MM.1S (cell line): ENCODE measurements at regions not wholly inside any gene's neighbourhood (a gene's known extent, or its start where the extent isn't known, plus 50 kb on each side); places are given as distances from the start of the nearest gene placed in this dataset.

Experiments
- DNase-seq: peaks from one replicate; pipeline ENCODE4 v3.0.0-alpha.2; 2015
- H2AFZ ChIP-seq: fragments of 300-600 bp; sonication (generic); 2 replicates; pipeline ENCODE4 v1.6.0; 2016; ENCODE audit warnings: antibody characterized with exemption, low read length
- H3F3A ChIP-seq: fragments of 300-600 bp; sonication (generic); 2 replicates; pipeline ENCODE4 v1.6.1; 2016; ENCODE audit warnings: mild to moderate bottlenecking, antibody characterized with exemption, low read length, moderate library complexity, mixed read lengths; ENCODE audit not compliant: insufficient read depth
- H3K27ac ChIP-seq: fragments of 300-600 bp; sonication (generic); 2 replicates; pipeline ENCODE4 v1.5.1; 2016; ENCODE audit warnings: mild to moderate bottlenecking, low read length
- H3K27me3 ChIP-seq: fragments of 300-600 bp; sonication (generic); replicated peaks from 2 replicates; pipeline ENCODE4 v1.6.0; 2016; ENCODE audit warnings: low read length; ENCODE audit not compliant: insufficient read depth
- H3K36me3 ChIP-seq: fragments of 300-600 bp; sonication (generic); replicated peaks from 2 replicates; pipeline ENCODE4 v1.6.1; 2016; ENCODE audit warnings: mild to moderate bottlenecking, low read length, mixed read lengths; ENCODE audit not compliant: insufficient read depth
- H3K4me1 ChIP-seq: fragments of 300-600 bp; sonication (generic); 2 replicates; pipeline ENCODE4 v1.6.1; 2016; ENCODE audit warnings: low read length, mixed read lengths
- H3K4me2 ChIP-seq: fragments of 300-600 bp; sonication (generic); 2 replicates; pipeline ENCODE4 v1.6.0; 2016; ENCODE audit warnings: low read depth, low read length
- H3K4me3 ChIP-seq: fragments of 300-600 bp; sonication (generic); 2 replicates; pipeline ENCODE4 v1.5.1; 2016; ENCODE audit warnings: low read length, mixed read lengths
- H3K79me2 ChIP-seq: fragments of 300-600 bp; sonication (generic); 2 replicates; pipeline ENCODE4 v1.6.1; 2016; ENCODE audit warnings: mixed run types, low read length, mixed read lengths
- H3K9ac ChIP-seq: fragments of 300-600 bp; sonication (generic); 2 replicates; pipeline ENCODE4 v1.6.1; 2016; ENCODE audit warnings: low read length, mixed read lengths
- H3K9me2 ChIP-seq: fragments of 300-600 bp; sonication (generic); replicated peaks from 2 replicates; pipeline ENCODE4 v1.6.1; 2016; ENCODE audit warnings: mild to moderate bottlenecking, low read length, mixed read lengths; ENCODE audit not compliant: insufficient read depth
- H3K9me3 ChIP-seq: fragments of 300-600 bp; sonication (generic); replicated peaks from 2 replicates; pipeline ENCODE4 v1.6.1; 2016; ENCODE audit warnings: mild to moderate bottlenecking, low read length, mixed read lengths; ENCODE audit not compliant: insufficient read depth
- H4K20me1 ChIP-seq: fragments of 300-600 bp; sonication (generic); 2 replicates; pipeline ENCODE4 v1.6.1; 2016; ENCODE audit warnings: mild to moderate bottlenecking, low read length, moderate library complexity, mixed read lengths; ENCODE audit not compliant: insufficient read depth
- EZH2 ChIP-seq: fragments of 300-600 bp; sonication (generic); optimal IDR thresholded peaks from 2 replicates; pipeline ENCODE3; 2017; ENCODE audit warnings: low read depth, mild to moderate bottlenecking, antibody characterized with exemption, low read length, mixed read lengths
- EZH2phosphoT487 ChIP-seq: fragments of 300-600 bp; sonication (generic); IDR thresholded peaks from 2 replicates; pipeline ENCODE4 v1.6.1; 2018; ENCODE audit warnings: antibody characterized with exemption, low read length
- TF ChIP-seq, protein P1 (sequence below): fragments of 300-600 bp; sonication (generic); IDR thresholded peaks from 2 replicates; pipeline ENCODE4 v1.5.1; 2016; ENCODE audit warnings: antibody characterized with exemption, low read length, mixed read lengths

DNA sequence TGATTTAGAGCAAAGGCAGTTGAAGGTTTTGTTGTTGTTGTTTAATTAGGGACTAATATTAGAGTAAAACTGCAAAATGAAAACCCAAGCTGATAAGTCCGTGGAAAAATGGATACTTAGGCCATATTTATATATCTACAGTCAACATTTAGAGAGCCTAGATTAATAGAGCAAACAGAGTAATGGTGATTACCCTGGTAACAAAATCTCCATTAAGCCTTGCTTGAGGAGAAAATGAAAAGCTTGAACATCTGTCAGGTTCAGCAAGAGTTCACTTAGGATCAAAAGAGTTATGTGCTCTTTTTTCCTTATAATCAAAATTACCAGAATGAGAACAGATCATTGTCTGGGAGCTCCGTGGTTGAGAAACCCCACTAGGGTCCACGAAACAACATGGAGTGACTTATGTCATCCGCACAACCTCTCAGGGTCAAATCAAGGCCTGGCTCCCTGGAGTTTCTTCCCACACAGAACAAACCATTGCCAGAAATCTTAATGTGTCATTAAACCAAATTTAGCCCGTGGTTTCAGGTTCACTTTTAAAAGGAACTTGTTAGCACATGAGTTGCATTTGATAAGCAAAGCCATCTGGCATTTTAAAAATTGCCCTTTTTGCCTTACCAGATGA lies 381.2 kb downstream of the GABRB3 start:
- Histone ChIP-seq H2AFZ (no peak overlapping the region), H4K20me1 (no peaks in the 10 kb centered on the region), H3K9me2 (no peaks in the 10 kb centered on the region), H3F3A (no peaks in the 10 kb centered on the region), H3K79me2 (no peaks in the 10 kb centered on the region), H3K27ac (no peak overlapping the region), H3K4me3 (no peak overlapping the region), H3K9ac (no peak overlapping the region), H3K36me3 (no peaks in the 10 kb centered on the region), H3K4me1 (no peaks in the 10 kb centered on the region), H3K27me3 (no peaks in the 10 kb centered on the region), H3K9me3 (no peaks in the 10 kb centered on the region), H3K4me2 (no peak overlapping the region)
- TF ChIP-seq EZH2phosphoT487 (no peak), EZH2 (no peak)
- TF ChIP-seq, protein P1, sequence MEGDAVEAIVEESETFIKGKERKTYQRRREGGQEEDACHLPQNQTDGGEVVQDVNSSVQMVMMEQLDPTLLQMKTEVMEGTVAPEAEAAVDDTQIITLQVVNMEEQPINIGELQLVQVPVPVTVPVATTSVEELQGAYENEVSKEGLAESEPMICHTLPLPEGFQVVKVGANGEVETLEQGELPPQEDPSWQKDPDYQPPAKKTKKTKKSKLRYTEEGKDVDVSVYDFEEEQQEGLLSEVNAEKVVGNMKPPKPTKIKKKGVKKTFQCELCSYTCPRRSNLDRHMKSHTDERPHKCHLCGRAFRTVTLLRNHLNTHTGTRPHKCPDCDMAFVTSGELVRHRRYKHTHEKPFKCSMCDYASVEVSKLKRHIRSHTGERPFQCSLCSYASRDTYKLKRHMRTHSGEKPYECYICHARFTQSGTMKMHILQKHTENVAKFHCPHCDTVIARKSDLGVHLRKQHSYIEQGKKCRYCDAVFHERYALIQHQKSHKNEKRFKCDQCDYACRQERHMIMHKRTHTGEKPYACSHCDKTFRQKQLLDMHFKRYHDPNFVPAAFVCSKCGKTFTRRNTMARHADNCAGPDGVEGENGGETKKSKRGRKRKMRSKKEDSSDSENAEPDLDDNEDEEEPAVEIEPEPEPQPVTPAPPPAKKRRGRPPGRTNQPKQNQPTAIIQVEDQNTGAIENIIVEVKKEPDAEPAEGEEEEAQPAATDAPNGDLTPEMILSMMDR, result no peak
- DNase-seq, result no peak

DNA sequence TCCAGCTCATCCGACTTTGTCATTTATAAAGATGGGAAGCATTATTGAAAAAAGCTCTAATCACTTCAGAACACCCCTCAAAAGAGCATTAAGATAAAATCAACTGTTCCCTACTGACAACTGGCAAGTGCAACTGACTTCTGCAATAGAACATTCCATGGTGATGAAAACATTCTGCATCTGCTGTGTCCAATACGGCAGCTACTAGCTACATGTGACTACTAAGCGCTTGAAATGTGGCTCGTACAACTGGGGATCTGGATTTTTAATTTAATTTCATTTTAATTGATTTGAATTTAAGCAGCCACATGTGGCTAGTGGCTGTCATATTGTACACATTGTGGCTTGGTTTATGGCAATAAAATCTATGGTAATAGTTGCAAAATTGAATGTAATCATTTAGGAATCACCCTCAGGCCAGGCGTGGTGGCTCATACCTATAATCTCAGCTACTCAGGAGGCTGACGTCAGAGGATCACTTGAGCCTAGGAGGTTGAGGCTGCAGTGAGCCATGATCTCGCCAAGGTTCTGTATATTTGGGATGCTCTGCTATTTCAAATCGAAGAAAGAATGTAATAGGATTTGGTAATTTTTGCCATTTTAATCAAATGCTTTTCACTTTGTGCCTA lies 390.3 kb downstream of the GABRB3 start:
- Histone ChIP-seq H3K27me3 (no peaks in the 10 kb centered on the region), H3K4me3 (no peak overlapping the region), H3K79me2 (no peaks in the 10 kb centered on the region), H3F3A (no peaks in the 10 kb centered on the region), H4K20me1 (no peaks in the 10 kb centered on the region), H3K36me3 (no peaks in the 10 kb centered on the region), H3K27ac (no peak overlapping the region), H2AFZ (no peak overlapping the region), H3K9ac (no peak overlapping the region), H3K4me1 (no peaks in the 10 kb centered on the region), H3K9me3 (no peaks in the 10 kb centered on the region), H3K9me2 (no peaks in the 10 kb centered on the region), H3K4me2 (no peak overlapping the region)
- DNase-seq, result no peak
- TF ChIP-seq EZH2 (no peak), EZH2phosphoT487 (no peak)
- TF ChIP-seq, protein P1, result no peak

DNA sequence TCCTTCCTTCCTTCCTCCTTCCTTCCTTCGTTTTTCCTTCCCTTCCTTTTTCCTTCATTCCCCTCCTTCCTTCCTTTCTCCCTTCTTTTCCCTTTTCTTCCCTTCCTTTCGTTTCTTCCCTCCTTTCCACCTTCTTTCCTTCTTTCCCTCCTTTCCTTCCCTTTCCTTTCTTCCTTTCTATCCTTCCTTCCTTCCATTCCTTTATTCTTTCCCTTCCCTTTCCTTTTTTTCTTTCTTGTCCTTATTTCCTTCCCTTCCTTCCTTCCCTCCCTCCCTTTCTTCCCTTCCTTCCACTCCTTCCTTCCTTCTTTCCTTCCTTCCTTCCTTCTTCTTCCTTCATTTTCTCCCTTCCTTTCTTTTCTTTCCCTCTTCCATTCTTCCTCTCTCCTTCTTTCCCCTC lies 394.6 kb downstream of the GABRB3 start:
- no peak overlapping the region for H3K27ac ChIP-seq
- TF ChIP-seq EZH2phosphoT487, result no peak
- TF ChIP-seq, protein P1, result no peak
- TF ChIP-seq EZH2, result no peak

More for the DNA sequence above, 394.6 kb downstream of the GABRB3 start:
- Histone ChIP-seq H3K27me3 (no peaks in the 10 kb centered on the region), H3K9me3 (no peaks in the 10 kb centered on the region), H4K20me1 (no peaks in the 10 kb centered on the region), H3F3A (no peaks in the 10 kb centered on the region), H3K4me2 (no peak overlapping the region), H3K9me2 (no peaks in the 10 kb centered on the region), H3K9ac (no peak overlapping the region), H3K36me3 (no peaks in the 10 kb centered on the region), H3K4me3 (no peak overlapping the region), H3K4me1 (no peaks in the 10 kb centered on the region), H3K79me2 (no peaks in the 10 kb centered on the region), H2AFZ (no peak overlapping the region)
- no peak for DNase-seq
